Liver (tissue), 8 donors: ENCODE measurements at regions not wholly inside any gene's neighbourhood (a gene's known extent, or its start where the extent isn't known, plus 50 kb on each side); places are given as distances from the start of the nearest gene placed in this dataset.

ENCODE experiments used
- DNase-seq: peaks from one replicate; pipeline ENCODE4 v3.0.0-alpha.2; 2017; ENCODE audit warnings: low spot score
- H3K27ac ChIP-seq, 2 donors: one replicate each; pipeline ENCODE4 v1.7.0; 2013; ENCODE audit warnings: inconsistent platforms in 2 of 2, low read length in 2 of 2, control low read depth in 1 of 2, low read depth in 1 of 2, mild to moderate bottlenecking in 1 of 2
- H3K27me3 ChIP-seq, 4 donors: one replicate each; pipeline versions ENCODE4 v1.6.1 to v1.7.0; 2013; ENCODE audit warnings: low read length in 3 of 4, inconsistent platforms in 1 of 4, mild to moderate bottlenecking in 1 of 4, moderate library complexity in 1 of 4; ENCODE audit not compliant: control insufficient read depth in 4 of 4, insufficient read depth in 4 of 4
- H3K36me3 ChIP-seq, 4 donors: one replicate each; pipeline versions ENCODE4 v1.6.1 to v1.7.0; 2013; ENCODE audit warnings: low read length in 3 of 4, mild to moderate bottlenecking in 3 of 4, low read depth in 1 of 4, moderate library complexity in 1 of 4; ENCODE audit not compliant: control insufficient read depth in 4 of 4, insufficient read depth in 3 of 4
- H3K4me1 ChIP-seq, 4 donors: one replicate each; pipeline versions ENCODE4 v1.6.1 to v1.7.0; 2013; ENCODE audit warnings: low read length in 3 of 4, mild to moderate bottlenecking in 3 of 4, moderate library complexity in 1 of 4; ENCODE audit not compliant: control insufficient read depth in 4 of 4, insufficient read depth in 4 of 4
- H3K4me3 ChIP-seq, 3 donors: one replicate each; pipeline versions ENCODE4 v1.6.1 to v1.7.0; 2013; ENCODE audit warnings: low read length in 3 of 3, control low read depth in 1 of 3, low read depth in 1 of 3, mild to moderate bottlenecking in 1 of 3
- H3K9ac ChIP-seq, 2 donors: one replicate each; pipeline ENCODE4 v1.7.0; 2013; ENCODE audit warnings: low read length in 2 of 2, mild to moderate bottlenecking in 2 of 2, moderate library complexity in 2 of 2, control low read depth in 1 of 2, low read depth in 1 of 2
- H3K9me3 ChIP-seq, 4 donors: one replicate each; pipeline versions ENCODE4 v1.6.1 to v1.7.0; 2013; ENCODE audit warnings: low read length in 3 of 4; ENCODE audit not compliant: control insufficient read depth in 4 of 4
- CTCF ChIP-seq: fragments of 150-350 bp; IDR thresholded peaks from 2 replicates; pipeline ENCODE4 v1.5.1; 2017; ENCODE audit warnings: improper control_type of control experiment, low read depth, low read length; ENCODE audit not compliant: missing input control
- EGR1 ChIP-seq, 2 donors: IDR thresholded peaks; 2 replicates each; pipeline ENCODE4 v1.6.1; 2016 to 2018; ENCODE audit warnings: antibody characterized with exemption in 2 of 2, low read depth in 2 of 2
- FOXA1 ChIP-seq: IDR thresholded peaks from 2 replicates; pipeline ENCODE4 v1.6.1; 2016; ENCODE audit warnings: antibody characterized with exemption
- FOXA2 ChIP-seq: IDR thresholded peaks from 2 replicates; pipeline ENCODE4 v1.6.1; 2016; ENCODE audit warnings: antibody characterized with exemption
- GABPA ChIP-seq, 2 donors: IDR thresholded peaks in 1 of 2; conservative IDR thresholded peaks in 1 of 2; 2 replicates each; pipeline ENCODE4 v1.6.1; 2016; ENCODE audit warnings: antibody characterized with exemption in 2 of 2, mild to moderate bottlenecking in 1 of 2, moderate library complexity in 1 of 2
- HNF4A ChIP-seq, 2 donors: conservative IDR thresholded peaks; 2 replicates each; pipeline ENCODE4 v1.6.1; 2016; ENCODE audit warnings: antibody characterized with exemption in 2 of 2, mild to moderate bottlenecking in 2 of 2
- HNF4G ChIP-seq: IDR thresholded peaks from 2 replicates; pipeline ENCODE4 v1.6.1; 2016; ENCODE audit warnings: antibody characterized with exemption
- JUND ChIP-seq, 2 donors: IDR thresholded peaks; 2 replicates each; pipeline ENCODE4 v1.6.1; 2016; ENCODE audit warnings: antibody characterized with exemption in 2 of 2
- MAX ChIP-seq: IDR thresholded peaks from 2 replicates; pipeline ENCODE4 v1.6.1; 2016; ENCODE audit warnings: antibody characterized with exemption
- NR2F2 ChIP-seq: IDR thresholded peaks from 2 replicates; pipeline ENCODE4 v1.6.1; 2016; ENCODE audit warnings: antibody characterized with exemption
- RXRA ChIP-seq, 2 donors: IDR thresholded peaks; 2 replicates each; pipeline ENCODE4 v1.6.1; 2017 to 2018; ENCODE audit warnings: antibody characterized with exemption in 2 of 2, mild to moderate bottlenecking in 1 of 2
- SP1 ChIP-seq: IDR thresholded peaks from 2 replicates; pipeline ENCODE4 v1.6.1; 2018; ENCODE audit warnings: antibody characterized with exemption, mild to moderate bottlenecking
- TAF1 ChIP-seq: conservative IDR thresholded peaks from 2 replicates; pipeline ENCODE4 v1.6.1; 2016; ENCODE audit warnings: antibody characterized with exemption, mild to moderate bottlenecking
- WGBS: extraction: QIAGEN DNeasy Blood & Tissue Kit; methylation state at CpG from one replicate; pipeline ENCODE4 v1.1.7; 2013; 5-methylcytosine and 5-hydroxymethylcytosine counted together
- TF ChIP-seq, protein P1 (sequence below): IDR thresholded peaks from 2 replicates; pipeline ENCODE4 v1.6.1; 2016; ENCODE audit warnings: antibody characterized with exemption
- TF ChIP-seq, protein P2 (sequence below): IDR thresholded peaks from 2 replicates; pipeline ENCODE4 v1.6.1; 2016; ENCODE audit warnings: antibody characterized with exemption
- TF ChIP-seq, protein P3 (sequence below): IDR thresholded peaks from 2 replicates; pipeline ENCODE4 v1.6.1; 2016; ENCODE audit warnings: antibody characterized with exemption, mild to moderate bottlenecking
- donor health status: healthy.
- donor health status: healthy.
- donor health status: healthy.
- donor health status: healthy.
- donor health status: healthy.

DNA sequence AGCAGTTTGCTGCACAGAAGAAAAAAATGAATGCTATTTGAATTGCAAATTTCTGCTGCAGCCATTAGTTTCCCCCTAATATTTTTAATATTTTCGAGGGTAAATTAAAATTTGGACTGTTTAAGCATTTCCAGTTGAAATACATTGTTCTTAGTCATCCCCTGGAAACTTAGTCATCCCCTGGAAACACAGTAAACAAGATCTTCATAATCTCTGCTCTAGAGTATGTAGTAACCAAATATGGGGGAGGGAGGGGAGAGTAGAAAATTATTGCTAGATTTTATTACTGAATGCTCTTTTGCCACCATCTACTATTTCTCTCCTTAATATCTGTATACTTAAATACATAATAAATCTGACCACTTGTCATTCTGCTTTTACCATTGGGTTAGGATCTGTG, 1053.3 kb downstream of the SORCS1 start:
- H3K27ac ChIP-seq: no peak overlapping the region
- no peak overlapping the region for H3K4me3 ChIP-seq
- peaks cover 0 to 4% (median under 1%) of the 10 kb centered on the region in 4 donors for H3K9me3 ChIP-seq
- 67% methylated on average over 1 of the region's 1 CpG for WGBS
- H3K36me3 ChIP-seq: no peaks in the 10 kb centered on the region
- TF ChIP-seq FOXA1: no peak
- no peak for TF ChIP-seq FOXA2
- no peak for TF ChIP-seq NR2F2
- TF ChIP-seq EGR1 (IDR thresholded peaks at IDR 0.05; ENCODE audit: low read depth in 2 of 2): no peak
- TF ChIP-seq, protein P1, sequence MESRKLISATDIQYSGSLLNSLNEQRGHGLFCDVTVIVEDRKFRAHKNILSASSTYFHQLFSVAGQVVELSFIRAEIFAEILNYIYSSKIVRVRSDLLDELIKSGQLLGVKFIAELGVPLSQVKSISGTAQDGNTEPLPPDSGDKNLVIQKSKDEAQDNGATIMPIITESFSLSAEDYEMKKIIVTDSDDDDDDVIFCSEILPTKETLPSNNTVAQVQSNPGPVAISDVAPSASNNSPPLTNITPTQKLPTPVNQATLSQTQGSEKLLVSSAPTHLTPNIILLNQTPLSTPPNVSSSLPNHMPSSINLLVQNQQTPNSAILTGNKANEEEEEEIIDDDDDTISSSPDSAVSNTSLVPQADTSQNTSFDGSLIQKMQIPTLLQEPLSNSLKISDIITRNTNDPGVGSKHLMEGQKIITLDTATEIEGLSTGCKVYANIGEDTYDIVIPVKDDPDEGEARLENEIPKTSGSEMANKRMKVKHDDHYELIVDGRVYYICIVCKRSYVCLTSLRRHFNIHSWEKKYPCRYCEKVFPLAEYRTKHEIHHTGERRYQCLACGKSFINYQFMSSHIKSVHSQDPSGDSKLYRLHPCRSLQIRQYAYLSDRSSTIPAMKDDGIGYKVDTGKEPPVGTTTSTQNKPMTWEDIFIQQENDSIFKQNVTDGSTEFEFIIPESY: no peak
- no peak for TF ChIP-seq GABPA (IDR thresholded peaks at IDR 0.05 in 1 of 2, conservative IDR thresholded peaks at IDR 0.05 in 1 of 2)
- TF ChIP-seq JUND (IDR thresholded peaks at IDR 0.05): no peak
- TF ChIP-seq CTCF: no peak
- no peak for TF ChIP-seq SP1
- no peak for TF ChIP-seq TAF1
- no peak for TF ChIP-seq MAX
- no peaks in the 10 kb centered on the region for H3K27me3 ChIP-seq
- DNase-seq: no peak
- H3K9ac ChIP-seq: no peak overlapping the region
- H3K4me1 ChIP-seq: peaks cover 0 to 3% (median under 1%) of the 10 kb centered on the region in 4 donors

GRCh38 chr10:106107706-106108105, 1056.8 kb downstream of the SORCS1 start:
- TF ChIP-seq MAX (no peak), FOXA2 (no peak), HNF4G (no peak)
- TF ChIP-seq, protein P2, sequence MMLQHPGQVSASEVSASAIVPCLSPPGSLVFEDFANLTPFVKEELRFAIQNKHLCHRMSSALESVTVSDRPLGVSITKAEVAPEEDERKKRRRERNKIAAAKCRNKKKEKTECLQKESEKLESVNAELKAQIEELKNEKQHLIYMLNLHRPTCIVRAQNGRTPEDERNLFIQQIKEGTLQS: no peak
- no peak overlapping the region for H3K9ac ChIP-seq
- peaks cover 1 to 9% (median 2%) of the 10 kb centered on the region in 4 donors for H3K4me1 ChIP-seq
- no peaks in the 10 kb centered on the region for H3K27me3 ChIP-seq
- H3K9me3 ChIP-seq: no peaks in the 10 kb centered on the region
- no peaks in the 10 kb centered on the region for H3K36me3 ChIP-seq
- H3K27ac ChIP-seq: no peak overlapping the region
- DNase-seq: no peak
- no peak overlapping the region for H3K4me3 ChIP-seq

- no peaks in the 10 kb centered on the region for H3K36me3 ChIP-seq
- no peak overlapping the region for H3K9ac ChIP-seq
- TF ChIP-seq TAF1: no peak
- TF ChIP-seq RXRA (IDR thresholded peaks at IDR 0.05): peak in 1 of 2 donors; percentile 40
- TF ChIP-seq, protein P1: peak; percentile 24
- peak; percentile 72 to 86 for TF ChIP-seq HNF4A (conservative IDR thresholded peaks at IDR 0.05)
- TF ChIP-seq, protein P3, sequence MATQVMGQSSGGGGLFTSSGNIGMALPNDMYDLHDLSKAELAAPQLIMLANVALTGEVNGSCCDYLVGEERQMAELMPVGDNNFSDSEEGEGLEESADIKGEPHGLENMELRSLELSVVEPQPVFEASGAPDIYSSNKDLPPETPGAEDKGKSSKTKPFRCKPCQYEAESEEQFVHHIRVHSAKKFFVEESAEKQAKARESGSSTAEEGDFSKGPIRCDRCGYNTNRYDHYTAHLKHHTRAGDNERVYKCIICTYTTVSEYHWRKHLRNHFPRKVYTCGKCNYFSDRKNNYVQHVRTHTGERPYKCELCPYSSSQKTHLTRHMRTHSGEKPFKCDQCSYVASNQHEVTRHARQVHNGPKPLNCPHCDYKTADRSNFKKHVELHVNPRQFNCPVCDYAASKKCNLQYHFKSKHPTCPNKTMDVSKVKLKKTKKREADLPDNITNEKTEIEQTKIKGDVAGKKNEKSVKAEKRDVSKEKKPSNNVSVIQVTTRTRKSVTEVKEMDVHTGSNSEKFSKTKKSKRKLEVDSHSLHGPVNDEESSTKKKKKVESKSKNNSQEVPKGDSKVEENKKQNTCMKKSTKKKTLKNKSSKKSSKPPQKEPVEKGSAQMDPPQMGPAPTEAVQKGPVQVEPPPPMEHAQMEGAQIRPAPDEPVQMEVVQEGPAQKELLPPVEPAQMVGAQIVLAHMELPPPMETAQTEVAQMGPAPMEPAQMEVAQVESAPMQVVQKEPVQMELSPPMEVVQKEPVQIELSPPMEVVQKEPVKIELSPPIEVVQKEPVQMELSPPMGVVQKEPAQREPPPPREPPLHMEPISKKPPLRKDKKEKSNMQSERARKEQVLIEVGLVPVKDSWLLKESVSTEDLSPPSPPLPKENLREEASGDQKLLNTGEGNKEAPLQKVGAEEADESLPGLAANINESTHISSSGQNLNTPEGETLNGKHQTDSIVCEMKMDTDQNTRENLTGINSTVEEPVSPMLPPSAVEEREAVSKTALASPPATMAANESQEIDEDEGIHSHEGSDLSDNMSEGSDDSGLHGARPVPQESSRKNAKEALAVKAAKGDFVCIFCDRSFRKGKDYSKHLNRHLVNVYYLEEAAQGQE: no peak
- TF ChIP-seq MAX: no peak
- TF ChIP-seq EGR1 (IDR thresholded peaks at IDR 0.05; ENCODE audit: low read depth in 2 of 2): no peak
- TF ChIP-seq SP1: no peak
- peak; percentile 58 to 78 for TF ChIP-seq JUND (IDR thresholded peaks at IDR 0.05)
- no peak for DNase-seq
- H3K4me3 ChIP-seq: no peak overlapping the region
- peaks cover 1 to 9% (median 2%) of the 10 kb centered on the region in 4 donors for H3K4me1 ChIP-seq
- H3K9me3 ChIP-seq: no peaks in the 10 kb centered on the region
- H3K27me3 ChIP-seq: no peaks in the 10 kb centered on the region
- 58% methylated on average over 2 of the region's 2 CpGs for WGBS
- H3K27ac ChIP-seq: no peak overlapping the region
Observed at GRCh38 chr10:106106114-106106513, 1058.4 kb downstream of the SORCS1 start.
